Heart right ventricle (tissue), 16 donors: ENCODE measurements at regions not wholly inside any gene's neighbourhood (a gene's known extent, or its start where the extent isn't known, plus 50 kb on each side); places are given as distances from the start of the nearest gene placed in this dataset.

Experiments
- ATAC-seq, 8 donors: fragments of 200-7000 bp; cut with Tn5 transposase; one replicate each; pipeline ENCODE4 v1.9.1; 2020; ENCODE audit warnings: mild to moderate bottlenecking in 8 of 8, moderate library complexity in 8 of 8, moderate number of reproducible peaks in 1 of 8
- DNase-seq, 2 donors: peaks; one replicate each; pipeline ENCODE4 v3.0.0-alpha.2; 2020
- H3K27ac ChIP-seq, 10 donors: fragments of 200-600 bp; sonication (generic) in 2 of 10; one replicate each; pipeline versions ENCODE4 v1.5.0 to v1.8.0; 2020 to 2022; ENCODE audit warnings: mild to moderate bottlenecking in 3 of 10
- H3K27me3 ChIP-seq, 7 donors: fragments of 200-600 bp; one replicate each; pipeline ENCODE4 v1.8.0; 2021 to 2022; ENCODE audit warnings: mild to moderate bottlenecking in 2 of 7
- H3K36me3 ChIP-seq, 9 donors: fragments of 200-600 bp; sonication (generic) in 1 of 9; one replicate each; pipeline versions ENCODE4 v1.5.0 to v1.8.0; 2020 to 2022; ENCODE audit warnings: mild to moderate bottlenecking in 2 of 9
- H3K4me1 ChIP-seq, 9 donors: fragments of 200-600 bp; sonication (generic) in 1 of 9; one replicate each; pipeline versions ENCODE4 v1.5.0 to v1.8.0; 2020 to 2022; ENCODE audit warnings: mild to moderate bottlenecking in 4 of 9
- H3K4me3 ChIP-seq, 10 donors: fragments of 200-600 bp; sonication (generic) in 2 of 10; one replicate each; pipeline versions ENCODE4 v1.5.0 to v1.8.0; 2020 to 2022; ENCODE audit warnings: mild to moderate bottlenecking in 7 of 10, moderate library complexity in 2 of 10
- H3K9me3 ChIP-seq, 11 donors: fragments of 200-600 bp in 10 of 11; sonication (generic) in 2 of 11; one replicate each; pipeline versions ENCODE4 v1.5.0 to v1.8.0; 2013 to 2022; ENCODE audit warnings: mild to moderate bottlenecking in 2 of 11, control low read depth in 1 of 11, moderate library complexity in 1 of 11
- CTCF ChIP-seq, 9 donors: fragments of 200-600 bp; sonication (generic) in 2 of 9; IDR thresholded peaks; one replicate each; pipeline versions ENCODE4 v1.5.0 to v1.8.0; 2021 to 2022; ENCODE audit warnings: antibody characterized with exemption in 9 of 9, mild to moderate bottlenecking in 5 of 9, moderate library complexity in 1 of 9
- WGBS, 2 donors: extraction: QIAGEN DNeasy Blood & Tissue Kit; methylation state at CpG; one replicate each; pipeline ENCODE4 v1.1.7; 2013; ENCODE audit warnings: inconsistent platforms in 1 of 2; 5-methylcytosine and 5-hydroxymethylcytosine counted together
- intact Hi-C, 10 donors: fragments of 100-400 bp; cut with DNase I; formaldehyde crosslinking; loops; one replicate each; pipeline versions ENCODE4 v1.11.1 to v1.14.2; 2022
- donor health status: Arrhythmogenic right ventricular cardiomyopathy.
- donor health status: ischemic (EF 13 %, LVEDD 7.1; RV severe dilation, severe dysfunction).
- donor health status: healthy with polysubstance abuse.
- donor health status: DM: no; HTN: yes; CAD: no.
- donor health status: DM: no; HTN: no; CAD: no.
- donor health status: ischemic (EF 25% LVEDD 6.9; RV normal size, moderate dysfunction).
- donor health status: ischemic (EF 25% LVEDD 5.7; RV mildly dilated, moderate dysfunction).
- donor health status: healthy.
- donor health status: DM: yes; HTN: yes; CAD: no.
- donor health status: Ischemic cardiomyopathy.
- donor health status: ischemic (EF 35%, LVEDD 5.7; RV mildly dilated, moderate dysfunction).
- donor health status: nonischemic (EF 11% LVEDD 7.7; RV severe dilation, severe dysfunction).
- donor health status: DM: yes; HTN: yes; CAD: no.
- donor health status: PGD.
- donor health status: ischemic (EF 29% LVEDD 5.4; RV normal size, mild dysfunction).
- donor health status: nonischemic (EF 23%, LVEDD 6.1; RV moderate dilation, normal function).

GRCh38 chr1:229089586-229090208 lies 181.2 kb upstream of the RAB4A start:
- whole genome bisulfite sequencing, 2 donors = 68 to 73% methylated on average over 4 of the region's 4 CpGs
- no peak for ATAC-seq
- H3K4me1 ChIP-seq = peaks cover 0 to 17% (median 0%) of the 10 kb centered on the region in 9 donors

GRCh38 chr1:229091721-229092136 lies 179.2 kb upstream of the RAB4A start:
- no peaks in the 10 kb centered on the region for H3K36me3 ChIP-seq
- no peak for DNase-seq
- H3K4me1 ChIP-seq = peaks cover 0 to 9% (median 0%) of the 10 kb centered on the region in 9 donors
- TF ChIP-seq CTCF (IDR thresholded peaks at IDR 0.05) = no peak
- intact Hi-C loops = no loop called here
- no peak overlapping the region for H3K4me3 ChIP-seq
- no peak for ATAC-seq
- H3K27ac ChIP-seq = no peak overlapping the region
- WGBS, 2 donors = 75 to 79% methylated on average over 7 of the region's 7 CpGs
- H3K27me3 ChIP-seq = peaks cover 0 to 28% (median 0%) of the 10 kb centered on the region in 7 donors
- H3K9me3 ChIP-seq = peaks cover 0 to 6% (median 3%) of the 10 kb centered on the region in 11 donors

More at GRCh38 chr1:229089586-229090208, 181.2 kb upstream of the RAB4A start:
- Histone ChIP-seq H3K4me3 (no peak overlapping the region), H3K27ac (no peak overlapping the region), H3K36me3 (no peaks in the 10 kb centered on the region), H3K9me3 (no peaks in the 10 kb centered on the region), H3K27me3 (peaks cover 0 to 22% (median 0%) of the 10 kb centered on the region in 7 donors)
- intact Hi-C loops = no loop called here
- no peak for TF ChIP-seq CTCF (IDR thresholded peaks at IDR 0.05)
- no peak for DNase-seq

- intact Hi-C loops = no loop called here
- DNase-seq = no peak
- WGBS, 2 donors = 47 to 61% methylated on average over 8 of the region's 8 CpGs
- H3K4me1 ChIP-seq = peaks cover 0 to 2% (median 0%) of the 10 kb centered on the region in 9 donors
- peaks cover 0 to 26% (median 0%) of the 10 kb centered on the region in 7 donors for H3K27me3 ChIP-seq
- H3K36me3 ChIP-seq = no peaks in the 10 kb centered on the region
- no peak for TF ChIP-seq CTCF (IDR thresholded peaks at IDR 0.05)
- H3K9me3 ChIP-seq = peaks cover 0 to 6% (median 3%) of the 10 kb centered on the region in 11 donors
- no peak overlapping the region for H3K27ac ChIP-seq
- H3K4me3 ChIP-seq = no peak overlapping the region
- no peak for ATAC-seq
Observed at GRCh38 chr1:229092377-229093237, 178.3 kb upstream of the RAB4A start.

- Histone ChIP-seq H3K4me1 (no peaks in the 10 kb centered on the region), H3K27me3 (peaks cover 0 to 20% (median 0%) of the 10 kb centered on the region in 7 donors), H3K4me3 (no peak overlapping the region), H3K9me3 (peaks cover 0 to 6% (median 3%) of the 10 kb centered on the region in 11 donors), H3K27ac (no peak overlapping the region), H3K36me3 (no peaks in the 10 kb centered on the region)
- ATAC-seq = no peak
- no peak for DNase-seq
- no peak for TF ChIP-seq CTCF (IDR thresholded peaks at IDR 0.05)
- 66 to 87% methylated on average over 2 of the region's 2 CpGs for WGBS, 2 donors
- intact Hi-C loops = no loop called here
Observed at GRCh38 chr1:229093238-229093540, 177.7 kb upstream of the RAB4A start.
